ENCODE measurements at regions not wholly inside any gene's neighbourhood (a gene's known extent, or its start where the extent isn't known, plus 50 kb on each side); places are given as distances from the start of the nearest gene placed in this dataset.
"Not testable (repeated sequence)": the region's sequence is repeated elsewhere in the genome, so short reads cannot be mapped to it uniquely, and the experiment has no call there.

- DNase-seq (ENCODE audit: low read depth in 4 of 4, low spot score in 3 of 4) = not testable (repeated sequence)
Measured at GRCh38 chr1:147348592-147348991, 106.1 kb downstream of the CHD1L start.

DNA sequence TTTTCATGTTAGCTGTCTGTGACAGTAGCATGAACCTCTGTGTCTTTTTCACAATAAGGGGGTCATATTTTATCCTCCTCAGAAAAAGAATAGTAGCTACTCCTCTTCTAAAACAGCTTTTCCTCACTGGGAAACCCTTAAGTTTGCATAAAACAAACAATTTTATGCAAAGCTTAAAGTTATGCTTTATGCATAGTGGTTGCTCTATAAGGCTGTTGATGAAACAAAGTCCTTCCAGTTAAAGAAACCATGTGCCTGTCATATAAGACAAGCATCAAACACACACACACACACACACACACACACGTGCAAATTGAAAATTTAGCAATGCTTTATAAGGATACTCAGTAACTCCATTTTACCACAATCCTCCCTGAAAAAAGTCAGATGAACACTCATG, 107.0 kb downstream of the CHD1L start:
- no peak for DNase-seq (ENCODE audit: low read depth in 4 of 4, low spot score in 3 of 4)

DNA sequence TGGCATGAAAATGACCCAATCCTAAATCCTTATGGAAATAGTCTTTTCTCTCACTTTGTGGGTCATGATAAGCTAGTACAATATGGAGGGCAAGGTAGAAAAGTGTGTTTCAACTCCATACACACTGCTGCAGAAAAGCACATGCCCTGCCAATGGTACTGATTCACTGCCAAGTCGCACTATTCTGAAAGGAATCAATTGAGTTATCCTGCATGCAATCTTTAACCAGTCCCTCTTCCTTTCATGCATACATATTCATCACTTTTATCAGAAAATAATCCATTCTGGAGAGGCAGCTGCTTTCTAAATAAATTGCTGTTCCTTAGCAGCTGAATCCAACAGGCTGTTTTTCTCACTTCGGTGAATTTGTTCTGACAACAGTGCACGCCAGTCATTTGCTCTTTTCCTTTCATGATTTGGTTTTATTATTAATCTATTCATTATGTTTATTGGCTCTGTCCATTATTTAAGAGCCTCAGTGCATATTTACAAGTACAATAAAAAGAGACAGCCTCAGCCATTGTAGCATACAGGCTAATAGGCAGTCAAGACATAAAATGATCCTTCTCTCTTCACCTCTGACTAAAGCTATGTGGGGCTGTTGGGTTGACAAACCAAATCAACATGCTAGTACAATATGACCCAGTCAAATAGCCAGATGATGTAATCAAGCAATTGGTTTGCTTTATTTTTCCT, 108.8 kb downstream of the CHD1L start:
- no peak for DNase-seq (ENCODE audit: low read depth in 4 of 4, low spot score in 3 of 4)

DNA sequence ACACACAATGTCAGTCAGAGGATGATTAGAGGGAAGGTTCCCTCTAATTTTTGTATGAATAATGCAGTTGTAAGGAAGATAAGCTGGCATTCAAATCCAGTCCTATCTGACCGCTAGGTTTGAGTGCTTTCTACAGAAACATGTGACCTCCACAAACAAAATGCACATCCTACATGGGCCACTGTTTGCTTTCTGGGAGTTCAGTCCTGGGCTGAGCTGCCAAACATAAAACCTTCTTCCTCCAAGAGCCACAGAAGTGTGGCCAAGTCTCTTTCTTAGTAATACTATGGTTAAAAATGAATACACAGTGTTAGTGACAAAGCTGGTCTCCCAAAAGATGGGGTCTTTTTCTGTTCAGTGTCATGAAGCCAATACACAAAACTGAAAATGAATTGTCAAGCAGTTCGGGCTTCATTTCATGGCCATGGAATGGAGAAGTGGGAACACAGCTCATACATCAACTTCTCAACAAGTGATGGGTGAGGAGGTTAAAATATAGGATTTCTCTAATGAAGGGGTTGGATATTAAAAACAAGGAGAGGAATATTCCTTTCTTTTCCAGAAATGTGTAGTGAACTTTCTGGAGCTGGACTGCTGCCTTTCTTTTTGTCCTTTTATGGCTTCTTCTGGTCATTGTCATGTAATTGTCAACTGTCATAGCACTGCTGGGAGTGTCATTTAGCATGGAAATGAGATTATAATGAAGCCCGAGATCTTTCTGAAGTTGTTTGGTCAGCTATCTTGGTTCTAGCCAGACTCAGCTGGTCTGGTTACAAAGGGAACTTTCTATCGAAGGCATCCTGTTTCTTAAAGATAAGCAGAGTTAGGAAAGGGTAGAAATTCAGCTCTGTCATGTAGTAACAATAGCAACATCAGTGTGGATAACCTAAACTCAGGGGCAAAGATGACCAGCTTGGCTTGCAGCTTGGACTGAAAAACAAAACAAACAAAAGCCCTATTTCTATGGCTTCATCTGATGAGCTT, 135.1 kb downstream of the CHD1L start:
- no peak for DNase-seq (ENCODE audit: low read depth in 4 of 4, low spot score in 3 of 4)

DNA sequence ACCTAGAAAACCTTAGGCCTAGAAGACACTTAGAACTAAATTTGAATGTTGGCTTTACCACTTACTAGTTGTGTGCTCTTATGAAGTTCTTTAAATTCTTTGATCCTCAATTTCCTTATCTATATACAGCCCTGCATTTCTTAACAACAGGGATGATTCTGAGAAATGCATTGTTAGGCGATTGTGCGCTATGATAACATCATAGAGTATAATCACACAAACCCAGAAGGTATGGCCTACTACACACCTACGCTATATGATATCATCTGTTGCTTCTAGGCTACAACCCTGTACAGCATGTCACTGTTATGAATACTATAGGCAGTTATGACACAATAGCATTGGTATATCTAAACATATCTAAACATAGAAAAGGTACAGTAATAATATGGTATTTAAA, 137.4 kb downstream of the CHD1L start:
- DNase-seq (ENCODE audit: low read depth in 4 of 4, low spot score in 3 of 4) = no peak

DNA sequence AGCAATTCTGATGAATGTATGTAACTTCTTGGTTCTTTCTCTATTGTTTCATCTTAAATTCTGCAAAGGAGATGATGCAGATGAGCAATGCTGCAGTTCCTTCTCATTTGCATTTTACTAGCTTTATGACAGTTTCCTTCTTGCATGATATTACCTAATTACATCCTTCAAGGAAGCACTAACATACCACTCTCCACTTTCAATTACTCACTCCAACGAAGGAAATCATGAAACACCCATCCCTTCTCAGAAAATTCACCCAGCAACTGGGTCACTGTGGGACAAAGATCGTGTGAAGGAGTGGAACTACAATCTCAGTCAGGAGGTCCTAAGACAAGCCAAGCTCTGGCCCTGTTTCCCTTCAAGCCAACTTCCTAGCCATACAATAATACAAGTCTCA, 142.3 kb downstream of the CHD1L start:
- DNase-seq (ENCODE audit: low read depth in 4 of 4, low spot score in 3 of 4) = no peak

DNA sequence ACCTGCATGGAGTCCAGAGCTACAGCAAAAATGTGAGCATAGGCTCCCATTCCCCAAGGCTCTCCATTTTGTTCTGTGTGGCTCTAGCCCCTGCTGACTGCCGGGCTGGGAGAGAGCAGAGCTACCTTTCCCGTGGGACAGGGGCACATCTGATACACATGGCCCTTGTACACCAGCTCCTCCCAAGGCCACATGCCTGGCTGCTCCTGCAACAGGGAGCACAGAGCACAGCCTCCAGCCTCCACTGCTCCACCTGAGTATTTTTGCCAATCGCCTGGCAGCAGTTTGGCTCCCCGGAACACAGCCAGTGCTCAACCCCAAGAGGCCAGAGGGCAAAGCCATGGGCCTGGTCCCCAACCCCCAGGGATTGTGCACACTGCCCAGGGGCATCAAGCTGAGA, 146.5 kb downstream of the CHD1L start:
- DNase-seq (ENCODE audit: low read depth in 4 of 4, low spot score in 3 of 4) = no peak

DNA sequence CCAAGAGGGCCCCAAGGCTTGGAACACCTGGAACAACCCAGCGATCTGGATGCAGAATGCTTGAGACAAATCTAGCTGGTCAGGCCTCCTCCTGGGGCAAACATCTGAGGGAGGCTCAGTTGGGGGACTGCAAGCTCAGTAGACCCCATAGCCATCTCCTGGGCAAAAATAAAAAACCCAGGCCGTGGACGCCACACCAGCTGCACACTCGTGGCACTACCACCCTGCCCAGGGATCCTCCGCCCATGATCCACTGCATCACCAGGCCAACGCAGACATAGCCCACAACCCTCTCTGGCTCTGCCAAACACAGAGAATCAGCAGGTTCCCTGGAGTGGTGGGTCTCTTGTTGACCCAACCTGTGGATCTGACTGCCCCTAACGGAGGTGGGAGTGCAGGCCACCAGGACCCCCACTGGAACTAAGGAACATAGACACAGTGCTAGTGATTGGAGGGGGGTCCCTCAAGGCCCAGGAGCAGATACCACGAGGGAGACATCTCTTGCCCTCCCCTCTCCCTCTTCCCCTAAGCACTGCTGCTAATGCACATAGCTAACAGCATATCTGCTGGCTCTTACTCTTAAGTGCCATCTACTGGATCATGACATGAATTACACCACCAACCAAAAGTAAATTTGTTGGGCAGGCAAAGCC, 147.2 kb downstream of the CHD1L start:
- peak in 3 of 4 donors; percentile 1 to 7 (median 5) for DNase-seq (ENCODE audit: low read depth in 4 of 4, low spot score in 3 of 4)

GRCh38 chr1:147390185-147390542, 147.7 kb downstream of the CHD1L start:
- DNase-seq (ENCODE audit: low read depth in 4 of 4, low spot score in 3 of 4) = no peak

DNA sequence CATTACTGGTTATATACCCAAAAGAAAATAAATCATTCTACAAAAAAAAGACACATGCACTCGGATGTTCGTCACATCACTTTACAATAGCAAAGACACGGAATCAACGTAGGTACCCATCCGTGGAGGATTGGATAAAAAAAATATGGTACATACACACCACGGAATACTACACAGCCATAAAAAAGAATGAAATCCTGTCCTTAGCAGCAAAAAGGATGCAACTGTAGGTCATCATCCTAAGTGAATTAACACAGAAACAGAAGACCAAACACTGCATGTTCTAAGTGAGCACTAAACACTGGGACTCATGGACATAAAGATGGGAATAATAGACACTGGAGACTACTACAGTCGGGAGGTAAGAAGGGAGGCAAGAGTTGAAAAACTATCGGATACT, 148.6 kb downstream of the CHD1L start:
- DNase-seq (ENCODE audit: low read depth in 4 of 4, low spot score in 3 of 4) = no peak

DNA sequence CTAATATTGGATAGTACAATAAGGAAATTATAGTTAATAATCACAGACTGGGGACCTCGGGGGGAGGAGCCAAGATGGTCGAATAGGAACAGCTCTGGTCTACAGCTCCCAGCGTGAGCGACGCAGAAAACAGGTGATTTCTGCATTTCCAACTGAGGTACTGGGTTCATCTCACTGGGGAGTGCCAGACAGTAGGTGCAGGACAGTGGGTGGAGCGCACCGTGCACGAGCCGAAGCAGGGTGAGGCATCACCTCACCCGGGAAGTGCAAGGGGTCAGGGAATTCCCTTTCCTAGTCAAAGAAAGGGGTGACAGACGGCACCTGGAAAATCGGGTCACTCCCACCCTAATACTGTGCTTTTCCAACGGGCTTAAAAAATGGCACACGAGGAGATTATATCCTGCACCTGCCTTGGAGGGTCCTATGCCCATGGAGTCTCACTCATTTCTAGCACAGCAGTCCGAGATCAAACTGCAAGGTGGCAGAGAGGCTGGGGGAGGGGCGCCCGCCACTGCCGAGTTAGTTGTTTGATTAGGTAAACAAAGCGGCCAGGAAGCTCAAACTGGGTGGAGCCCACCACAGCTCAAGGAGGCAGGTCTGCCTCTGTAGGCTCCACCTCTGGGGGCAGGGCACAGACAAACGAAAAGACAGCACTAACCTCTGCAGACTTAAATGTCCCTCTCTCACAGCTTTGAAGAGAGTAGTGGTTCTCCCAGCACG, 138.8 kb upstream of the BCL9 start:
- DNase-seq (ENCODE audit: low read depth in 4 of 4, low spot score in 3 of 4) = not testable (repeated sequence)

GRCh38 chr1:147404344-147404743, 137.0 kb upstream of the BCL9 start:
- DNase-seq (ENCODE audit: low read depth in 4 of 4, low spot score in 3 of 4) = not testable (repeated sequence)

DNA sequence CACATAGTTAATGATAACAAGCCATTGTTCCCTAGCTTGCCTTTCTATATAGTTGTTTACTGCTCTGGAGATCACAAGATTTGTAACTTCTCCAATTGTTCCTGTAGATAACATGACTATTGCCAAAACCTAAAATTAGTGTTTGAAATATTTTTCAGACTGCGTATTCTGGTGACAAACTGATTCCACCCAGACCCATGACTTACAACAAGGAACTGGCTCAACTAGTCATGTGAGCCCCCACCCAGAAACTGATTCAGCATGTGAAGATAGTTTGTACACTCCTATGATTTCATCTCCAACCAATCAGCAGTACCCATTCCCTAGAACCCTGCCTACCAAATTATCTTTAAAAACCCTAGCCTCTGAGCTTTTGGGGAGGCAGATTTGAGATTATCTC, 131.4 kb upstream of the BCL9 start:
- DNase-seq (ENCODE audit: low read depth in 4 of 4, low spot score in 3 of 4) = no peak

DNA sequence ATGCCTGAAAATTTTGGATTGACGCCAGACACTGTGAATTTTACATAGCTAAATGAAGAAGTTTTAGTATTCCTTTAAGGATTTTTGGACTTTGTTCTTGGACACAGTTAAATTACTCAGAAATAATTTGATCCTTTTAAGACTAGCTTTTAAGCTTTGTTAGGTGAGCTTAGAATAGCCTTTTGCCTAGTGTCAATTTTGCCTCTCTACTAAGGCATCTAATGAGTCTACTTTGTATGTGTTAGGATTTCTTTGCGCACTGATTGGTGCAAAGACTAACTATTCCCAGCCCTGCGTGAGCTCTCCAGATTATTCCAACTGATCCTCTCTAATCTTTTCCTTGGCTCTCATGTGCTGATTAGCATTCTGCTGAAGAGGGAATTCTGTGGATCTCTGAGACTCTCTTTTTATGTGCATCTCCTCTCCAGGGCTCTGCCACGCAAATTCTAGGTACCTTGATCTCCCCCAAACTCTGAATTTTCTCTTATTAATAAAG, 128.1 kb upstream of the BCL9 start:
- DNase-seq (ENCODE audit: low read depth in 4 of 4, low spot score in 3 of 4) = no peak

GRCh38 chr1:147414505-147415163, 126.7 kb upstream of the BCL9 start:
- DNase-seq (ENCODE audit: low read depth in 4 of 4, low spot score in 3 of 4) = no peak

- no peak for DNase-seq (ENCODE audit: low read depth in 4 of 4, low spot score in 3 of 4)
Measured at GRCh38 chr1:147417024-147417423, 124.3 kb upstream of the BCL9 start.

- not testable (repeated sequence) for DNase-seq (ENCODE audit: low read depth in 4 of 4, low spot score in 3 of 4)
Measured at GRCh38 chr1:147423100-147423827, 118.0 kb upstream of the BCL9 start.

- no peak for DNase-seq (ENCODE audit: low read depth in 4 of 4, low spot score in 3 of 4)
Measured at GRCh38 chr1:147434921-147435320, 106.4 kb upstream of the BCL9 start.

DNA sequence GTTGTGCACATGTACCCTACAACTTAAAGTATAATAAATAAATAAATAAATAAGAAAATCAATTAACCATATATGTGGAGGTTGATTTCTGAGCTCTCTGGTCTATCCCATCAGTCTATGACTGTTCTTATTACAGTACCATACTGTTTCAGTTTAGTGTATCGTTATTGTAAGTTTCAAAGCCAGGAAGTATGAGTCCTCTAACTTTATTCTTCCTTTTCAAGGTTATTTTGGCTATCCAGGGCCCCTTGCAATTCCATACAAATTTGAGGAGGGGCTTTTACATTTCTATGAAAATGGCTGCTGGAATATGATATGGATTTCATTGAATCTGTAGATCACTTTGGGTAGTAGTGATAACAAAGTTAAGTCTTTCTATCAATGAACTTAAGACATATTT, 96.9 kb upstream of the BCL9 start:
- DNase-seq (ENCODE audit: low read depth in 4 of 4, low spot score in 3 of 4) = no peak
